HTR-8/SVneo (cell line): ENCODE measurements at regions not wholly inside any gene's neighbourhood (a gene's known extent, or its start where the extent isn't known, plus 50 kb on each side); places are given as distances from the start of the nearest gene placed in this dataset.
A peak's percentile ranks its signal among the peaks of the same experiment; 100 is the strongest.
"Not testable (repeated sequence)": the region's sequence is repeated elsewhere in the genome, so short reads cannot be mapped to it uniquely, and the experiment has no call there.

Source experiments
- DNase-seq: peaks from one replicate; pipeline ENCODE4 v3.0.0; 2011; ENCODE audit warnings: low spot score, mixed read lengths; ENCODE audit not compliant: insufficient read length
- FAIRE-seq: peaks from 2 replicates; lab custom pipeline; 2011; peaks lifted over from hg19 to GRCh38; lab: Jason Lieb, UNC

DNA sequence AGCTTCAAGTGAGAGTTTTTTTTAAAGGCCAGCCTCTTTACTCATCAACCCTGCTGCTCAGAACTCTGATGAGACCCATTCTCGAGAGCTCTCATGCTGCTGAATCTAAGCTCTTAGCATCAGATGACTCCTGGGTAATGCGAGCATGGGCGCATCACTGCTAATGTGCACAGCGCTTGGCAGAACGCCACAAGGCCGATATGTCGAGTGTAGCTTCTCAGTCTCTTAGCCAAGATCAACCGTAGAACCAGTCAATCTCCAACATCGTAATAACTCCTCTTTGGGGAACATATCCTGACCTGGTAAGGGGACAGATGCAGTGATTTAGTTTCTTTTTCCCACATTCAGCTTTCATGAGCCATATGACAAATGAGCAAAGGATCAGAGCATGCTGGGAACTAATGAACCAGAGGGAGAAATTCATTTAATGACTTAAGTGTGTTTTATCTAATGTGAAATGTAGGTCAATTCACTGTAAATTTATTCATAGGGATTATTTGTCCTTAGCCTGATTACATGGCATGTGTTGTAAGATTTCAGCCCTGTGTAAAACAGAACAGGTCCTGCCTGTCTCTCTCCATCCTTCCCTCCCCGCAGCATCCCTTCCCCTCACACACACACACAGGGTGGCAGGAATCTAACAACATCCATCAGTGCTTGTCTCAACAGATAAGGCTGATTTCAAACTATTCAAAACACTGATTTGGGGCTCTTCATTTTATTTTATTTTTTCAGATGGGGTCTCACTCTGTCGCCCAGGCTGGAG, 195.4 kb upstream of the C2CD4B start:
- no peak for FAIRE-seq

DNA sequence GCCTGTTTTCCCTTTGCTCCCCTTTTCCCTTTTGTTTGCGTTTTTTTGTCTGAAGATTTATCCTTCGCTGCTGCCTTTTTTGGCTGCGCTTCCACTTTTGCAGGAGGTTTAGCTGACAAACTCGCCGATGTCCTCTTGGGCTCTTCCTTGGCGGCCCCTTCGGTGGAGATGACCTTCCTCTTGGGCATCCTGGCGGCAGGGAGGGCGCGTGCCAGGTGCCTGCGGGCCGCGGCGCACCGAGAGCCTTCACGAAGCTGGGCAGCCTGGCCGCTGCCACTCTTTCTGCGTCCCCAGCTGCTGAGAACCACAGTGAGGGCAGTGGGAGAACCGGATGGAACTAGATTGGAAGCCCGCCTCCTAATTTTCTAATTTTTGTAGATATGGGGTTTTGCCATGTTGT, 197.1 kb upstream of the C2CD4B start:
- FAIRE-seq (no peak), DNase-seq (no peak)

More for the DNA sequence above, 195.4 kb upstream of the C2CD4B start:
- no peak for DNase-seq

DNA sequence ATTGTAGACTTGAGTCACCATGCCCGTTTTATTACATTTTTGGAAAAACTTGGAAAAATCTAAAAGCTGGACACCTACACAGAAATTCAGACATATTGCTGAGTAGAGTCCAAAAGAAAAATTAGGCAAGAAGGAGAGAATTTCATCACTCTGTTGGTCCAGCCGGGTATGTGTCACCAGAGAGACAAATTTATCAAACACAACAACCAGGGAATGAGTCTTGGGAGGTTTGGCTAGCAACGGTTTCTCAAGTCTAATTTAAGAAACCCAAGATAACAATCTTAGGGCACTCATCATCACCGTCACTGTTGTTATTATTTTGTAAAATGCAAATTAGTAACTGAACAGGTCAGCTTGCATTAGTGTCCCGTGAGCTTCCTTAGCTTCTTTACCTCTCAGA, 197.5 kb upstream of the C2CD4B start:
- DNase-seq: no peak
- FAIRE-seq: no peak

DNA sequence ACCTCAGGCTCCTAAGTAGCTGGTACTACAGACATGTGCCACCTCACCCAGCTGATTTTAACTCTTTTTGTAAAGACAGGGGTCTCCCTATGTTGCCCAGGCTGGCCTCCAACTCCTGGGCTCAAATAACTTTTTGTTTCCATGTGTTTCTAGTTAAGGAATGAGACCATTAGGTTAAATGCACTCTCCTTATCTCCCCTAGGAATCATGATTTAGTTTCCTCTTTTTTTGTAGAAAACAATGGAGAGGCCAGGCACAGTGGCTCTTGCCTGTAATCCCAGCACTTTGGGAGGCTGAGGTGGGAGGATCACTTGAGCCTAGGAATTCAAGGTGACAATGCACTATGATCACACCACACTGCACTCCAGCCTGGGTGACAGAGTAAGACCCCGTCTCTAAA, 198.8 kb upstream of the C2CD4B start:
- FAIRE-seq: no peak

DNA sequence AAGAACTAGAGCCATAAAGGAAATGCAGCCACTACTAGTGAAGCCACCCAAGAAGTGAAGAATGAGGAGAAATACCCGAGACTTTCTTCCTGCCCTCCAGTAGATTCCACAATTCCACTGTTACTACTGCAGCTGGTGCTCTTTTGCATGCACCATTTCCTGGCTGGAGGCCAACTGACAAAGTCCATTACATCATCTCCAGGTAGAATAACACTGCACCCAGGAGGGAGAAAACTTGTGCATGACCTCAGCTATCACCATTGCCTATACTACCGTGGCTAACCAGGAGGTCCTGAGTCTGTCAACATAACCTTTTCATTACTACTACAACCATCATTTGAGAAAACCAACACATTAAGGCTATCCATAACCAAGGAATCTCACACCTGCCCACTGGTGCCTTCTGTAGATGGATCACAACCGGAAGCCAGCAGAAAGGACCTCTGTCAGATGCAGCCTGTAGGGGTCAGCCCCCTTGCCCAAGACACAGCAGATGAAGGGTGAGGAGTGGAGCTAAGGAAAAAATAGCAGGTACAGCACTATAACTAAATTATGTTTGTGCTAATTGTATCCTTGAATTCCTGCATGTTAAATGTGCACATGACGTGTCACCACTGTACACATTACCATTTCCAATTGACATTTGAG, 200.8 kb upstream of the C2CD4B start:
- FAIRE-seq (no peak), DNase-seq (no peak)

More for the DNA sequence above, 198.8 kb upstream of the C2CD4B start:
- no peak for DNase-seq

DNA sequence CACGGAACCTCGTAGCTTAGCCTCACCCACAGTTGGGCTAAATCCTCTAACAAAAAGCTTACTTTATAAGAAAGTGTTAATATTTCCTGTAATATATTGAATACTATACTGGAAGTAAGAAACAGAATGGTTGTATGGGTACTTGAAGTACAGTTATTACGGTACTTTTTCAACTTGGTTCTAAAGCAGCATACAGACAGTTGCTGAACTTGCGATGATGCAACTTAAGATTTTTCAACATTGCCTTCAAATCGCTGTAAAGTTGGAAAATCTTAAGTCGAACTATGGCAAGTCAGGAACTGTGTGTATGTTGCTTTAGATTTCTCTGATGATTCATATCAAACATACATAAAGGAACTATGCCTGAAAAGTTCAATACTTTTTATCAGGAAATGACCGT, 204.4 kb upstream of the C2CD4B start:
- FAIRE-seq (no peak), DNase-seq (no peak)

DNA sequence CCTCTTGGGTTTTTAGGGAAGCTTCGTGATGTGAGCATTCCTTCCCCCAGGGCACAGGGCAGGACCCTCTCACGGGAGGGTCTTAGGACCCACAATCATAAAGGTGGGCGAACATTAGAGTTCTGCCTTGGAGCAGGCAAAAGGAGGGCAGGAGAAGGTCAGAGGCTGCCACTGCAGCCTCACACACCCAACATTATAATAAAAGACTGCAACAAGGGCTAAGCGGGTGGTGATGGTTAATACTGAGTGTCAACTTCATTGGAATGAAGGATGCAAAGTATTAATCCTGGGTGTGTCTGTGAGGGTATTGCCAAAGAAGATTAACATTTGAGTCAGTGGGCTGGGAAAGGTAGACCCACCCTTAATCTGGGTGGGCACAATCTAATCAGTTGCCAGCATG, 206.6 kb upstream of the C2CD4B start:
- not testable (repeated sequence) for DNase-seq, FAIRE-seq

DNA sequence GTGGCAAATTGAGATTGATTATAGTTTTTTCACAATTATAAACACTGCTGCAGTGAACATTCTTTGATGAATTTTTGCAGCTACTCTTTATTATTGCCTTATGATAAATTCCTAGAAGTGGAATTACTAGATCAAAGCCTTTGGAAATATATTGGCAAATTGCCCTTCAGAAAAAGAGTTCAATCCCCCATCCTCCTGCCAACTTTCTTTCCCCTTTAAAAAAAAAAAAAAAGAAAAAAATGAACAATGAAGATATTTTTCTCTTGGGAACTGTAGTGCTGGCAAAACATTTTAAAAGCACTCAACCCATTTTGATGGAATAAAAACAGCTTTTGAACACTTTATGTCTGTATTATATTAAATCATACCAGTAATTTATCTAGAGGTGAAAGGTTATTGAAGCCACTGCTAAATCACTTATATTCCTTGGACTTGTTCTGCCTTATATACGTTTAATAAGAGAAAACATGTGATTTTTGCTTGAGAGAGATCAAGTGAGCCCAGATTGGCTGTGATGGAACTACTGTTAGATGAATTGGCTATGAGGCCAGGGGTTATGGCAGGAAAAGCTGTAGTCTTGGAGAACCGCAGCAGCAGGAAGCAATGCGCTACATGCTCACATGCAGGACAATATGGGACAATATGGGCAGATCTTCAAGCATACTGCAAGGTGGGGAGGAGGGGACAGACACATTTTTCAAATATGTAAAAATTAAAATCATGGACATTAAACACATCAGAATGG, 212.8 kb upstream of the C2CD4B start:
- DNase-seq: no peak
- FAIRE-seq: no peak

DNA sequence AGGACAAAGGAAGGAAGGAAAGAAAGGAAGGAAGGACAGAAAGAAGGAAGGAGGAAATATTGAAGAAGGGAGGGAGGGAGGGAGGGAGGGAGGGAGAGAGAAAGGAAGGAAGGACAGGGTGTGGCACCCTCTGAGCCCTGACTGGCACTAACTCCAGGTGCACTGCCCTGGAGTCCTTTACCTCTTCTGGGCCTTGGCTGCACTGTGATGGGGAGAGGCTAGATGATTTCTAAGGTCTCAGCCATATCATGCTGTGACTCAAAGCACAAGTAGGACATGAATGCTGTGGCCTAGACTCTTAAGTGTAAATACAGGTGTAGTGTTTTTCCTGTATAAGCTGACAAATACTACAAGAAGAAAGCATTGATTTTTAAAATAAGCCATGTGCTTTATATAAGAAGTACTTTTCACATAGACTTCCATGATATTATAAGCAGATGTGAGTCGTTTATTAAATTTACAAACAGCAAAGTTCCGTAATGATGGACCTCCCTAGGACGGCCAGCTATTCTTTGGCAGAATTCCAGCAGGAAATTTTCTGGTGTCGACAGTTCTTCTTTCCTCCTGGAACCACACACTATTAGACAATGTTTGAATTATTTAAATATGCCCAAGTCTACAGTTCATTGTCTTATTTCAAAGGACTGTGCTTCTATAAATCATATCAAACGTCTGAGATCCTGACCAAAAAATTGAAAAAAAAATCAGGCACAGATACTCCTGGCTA, 213.8 kb upstream of the C2CD4B start:
- no peak for DNase-seq

DNA sequence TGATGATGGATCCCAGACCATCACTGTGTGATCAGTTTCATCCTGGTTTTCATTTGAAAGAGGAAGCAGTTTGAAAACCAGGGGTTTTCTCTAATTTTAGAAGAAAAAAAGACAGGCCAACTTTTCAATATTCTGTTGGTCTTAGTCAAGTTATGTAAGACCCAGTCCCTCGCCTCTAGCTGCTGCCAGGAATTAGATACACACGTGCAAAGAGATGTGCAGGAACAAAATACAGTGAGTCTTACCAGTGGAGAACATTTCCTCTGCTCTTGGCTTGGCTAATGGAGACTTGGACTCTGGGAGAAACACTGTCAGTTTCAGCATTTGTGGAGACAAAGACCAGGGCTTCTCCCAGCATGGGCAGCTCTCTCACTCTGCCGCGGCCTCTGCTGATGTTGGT, 214.9 kb upstream of the C2CD4B start:
- FAIRE-seq (no peak), DNase-seq (no peak)

More for the DNA sequence above, 213.8 kb upstream of the C2CD4B start:
- FAIRE-seq: no peak

DNA sequence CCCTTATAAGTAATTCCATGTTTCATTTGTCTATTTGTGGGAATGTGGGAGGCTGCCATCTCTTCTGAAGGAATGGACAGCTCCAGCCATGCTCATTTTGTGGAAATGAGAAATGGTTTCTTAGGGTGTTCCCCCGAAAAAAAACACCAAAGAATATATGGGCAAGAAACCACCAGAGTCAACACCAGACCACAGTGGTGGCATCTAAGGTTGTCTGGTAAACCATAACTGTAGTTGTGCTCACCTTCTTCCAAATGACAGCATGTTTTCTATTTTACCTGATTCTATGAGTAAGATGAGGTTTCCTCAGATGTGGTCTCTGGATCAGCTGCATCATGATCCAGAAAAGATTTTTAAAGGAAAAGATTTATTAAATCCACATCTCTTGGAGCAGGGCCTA, 217.0 kb upstream of the C2CD4B start:
- no peak for DNase-seq
- FAIRE-seq: no peak

DNA sequence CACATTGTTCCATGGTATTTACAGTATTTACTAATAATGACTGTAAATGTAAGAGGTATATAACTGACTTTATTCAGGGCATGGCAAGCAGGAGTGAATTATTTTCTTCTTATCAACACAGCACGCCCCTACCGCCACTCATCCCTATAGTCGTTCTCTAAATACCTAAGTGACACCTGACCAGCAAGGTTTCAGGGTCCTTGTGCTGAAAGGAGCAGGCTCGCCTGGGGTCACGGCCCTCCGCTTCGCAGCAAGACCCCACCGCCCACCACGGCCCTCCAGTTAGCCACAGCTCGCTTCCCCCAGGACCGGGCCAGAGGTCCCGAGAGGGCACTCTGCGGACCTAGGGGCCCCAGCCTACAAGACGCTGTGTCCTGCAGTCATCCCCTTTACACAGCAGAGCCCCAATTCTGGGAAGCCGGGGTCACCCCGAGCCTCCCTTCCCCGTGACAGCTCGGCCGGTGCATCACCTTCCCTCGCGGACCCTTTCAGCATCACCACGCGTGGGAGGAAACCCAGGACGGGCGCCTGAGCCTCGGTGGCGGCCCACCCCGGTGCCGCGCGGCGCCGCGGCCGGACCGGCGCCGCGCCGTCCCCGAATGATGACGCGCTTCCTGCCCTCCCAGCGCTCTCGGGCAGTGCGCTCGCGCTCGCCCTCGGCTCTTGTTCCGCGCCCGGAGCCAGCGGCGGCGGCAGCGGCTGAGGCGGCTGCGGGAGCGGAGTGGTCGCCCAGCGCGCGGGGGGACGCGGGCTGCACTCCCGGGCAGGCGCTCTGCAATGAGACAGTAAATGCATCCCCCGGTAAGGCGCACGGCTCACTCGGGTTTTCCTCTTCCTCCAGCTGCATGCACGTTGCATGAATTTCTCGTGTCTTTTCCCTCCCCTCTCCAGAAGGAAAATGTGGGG, 225.1 kb upstream of the C2CD4B start, which contains the start of gene TLN2:
Gene TLN2, plus strand, starts transcription at position 666 of the 906 bp plus-strand sequence.
- FAIRE-seq: no peak
- DNase-seq: peak; percentile 80

DNA sequence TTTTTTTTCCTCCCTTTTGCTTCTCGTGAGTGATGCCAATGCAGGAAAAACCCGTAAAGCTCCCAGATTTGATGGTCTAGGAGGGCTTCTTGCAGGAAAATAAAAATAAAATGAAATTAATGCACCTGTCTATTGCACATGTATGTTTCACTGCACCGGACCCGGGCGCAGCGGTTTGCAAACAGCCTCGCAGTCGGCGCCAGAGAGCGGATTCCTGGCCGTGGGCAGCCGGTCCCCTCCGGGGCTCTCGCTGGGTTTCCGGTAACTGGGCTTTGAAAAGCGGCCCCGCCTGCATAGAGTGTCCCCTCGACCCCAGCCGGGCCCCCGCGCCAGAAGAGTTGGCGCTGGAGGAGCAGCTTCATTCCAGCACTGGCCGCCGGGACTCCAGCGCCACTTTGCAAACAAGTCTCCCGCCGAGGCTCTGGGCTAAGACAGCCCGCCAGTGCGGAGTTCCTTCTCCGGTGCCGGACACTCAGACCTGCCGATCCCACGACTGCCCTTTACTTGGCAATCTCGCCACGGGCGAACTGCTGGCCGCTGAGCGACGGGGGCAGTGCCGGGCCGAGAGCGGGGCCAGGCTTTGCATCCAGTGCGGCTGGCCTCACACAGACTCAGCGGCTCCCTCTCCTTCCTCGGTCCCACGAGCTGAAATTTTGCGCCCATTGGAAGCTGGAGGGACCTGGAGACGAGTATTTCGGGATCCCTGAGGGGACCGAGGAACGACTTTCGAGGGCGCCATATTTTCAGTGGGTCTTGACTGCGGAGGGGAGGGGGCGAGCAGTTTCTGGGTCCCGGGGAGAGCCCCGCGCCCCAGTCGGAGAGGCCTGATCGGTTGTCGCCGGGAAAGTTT, 225.9 kb upstream of the C2CD4B start:
- DNase-seq (no peak), FAIRE-seq (no peak)

DNA sequence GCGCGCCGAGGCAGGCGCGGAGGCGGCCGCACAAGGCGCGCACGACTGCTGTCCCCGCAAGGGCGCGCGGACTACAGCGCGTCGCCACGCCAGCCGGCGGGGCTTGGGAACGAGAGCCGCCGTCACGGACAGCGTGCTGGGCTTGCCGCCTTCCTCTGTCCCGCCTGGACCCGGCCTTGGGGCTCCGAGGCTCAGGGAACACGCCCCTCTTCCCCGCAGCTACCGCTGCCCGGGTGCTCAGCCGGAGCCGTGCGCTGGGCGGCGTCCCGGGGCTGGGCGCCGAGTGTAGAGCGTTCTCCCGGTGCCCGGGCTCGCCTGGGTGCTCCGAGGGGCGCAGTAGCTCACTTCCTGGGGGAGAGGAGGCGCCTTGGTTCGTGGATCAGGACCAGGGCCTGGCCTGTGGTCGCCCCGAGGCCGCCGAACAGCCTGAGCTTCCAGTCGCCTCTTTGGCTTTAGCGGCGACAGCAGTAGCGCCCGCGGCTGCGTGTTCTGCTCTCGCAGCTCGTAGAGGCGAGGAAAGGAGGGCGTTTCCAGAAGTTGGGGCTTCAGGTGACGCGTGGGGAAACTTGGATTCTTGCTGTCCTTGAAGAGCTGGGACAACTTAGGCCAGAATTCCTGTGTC, 226.7 kb upstream of the C2CD4B start:
- DNase-seq (peak; percentile 27), FAIRE-seq (no peak)

DNA sequence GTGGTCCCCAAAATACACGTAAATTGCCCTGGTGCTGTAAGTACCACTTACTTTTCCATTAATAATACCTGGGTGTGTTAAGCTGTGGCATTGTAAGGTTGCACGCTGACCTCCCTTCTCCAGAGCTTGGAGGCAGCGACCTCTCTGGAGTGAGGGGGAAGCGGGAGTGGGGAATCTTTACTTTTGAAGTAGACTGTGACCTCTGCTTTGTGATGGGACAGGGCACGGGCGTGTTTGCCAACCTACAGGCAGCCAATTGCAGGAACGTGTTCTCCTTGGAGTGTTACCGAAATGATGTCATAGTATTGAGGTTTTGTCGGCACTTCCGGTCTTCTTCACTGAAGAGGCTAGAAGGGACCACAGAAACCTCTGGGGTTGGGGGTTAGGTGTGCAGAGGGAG, 227.3 kb upstream of the C2CD4B start:
- DNase-seq (no peak), FAIRE-seq (no peak)

DNA sequence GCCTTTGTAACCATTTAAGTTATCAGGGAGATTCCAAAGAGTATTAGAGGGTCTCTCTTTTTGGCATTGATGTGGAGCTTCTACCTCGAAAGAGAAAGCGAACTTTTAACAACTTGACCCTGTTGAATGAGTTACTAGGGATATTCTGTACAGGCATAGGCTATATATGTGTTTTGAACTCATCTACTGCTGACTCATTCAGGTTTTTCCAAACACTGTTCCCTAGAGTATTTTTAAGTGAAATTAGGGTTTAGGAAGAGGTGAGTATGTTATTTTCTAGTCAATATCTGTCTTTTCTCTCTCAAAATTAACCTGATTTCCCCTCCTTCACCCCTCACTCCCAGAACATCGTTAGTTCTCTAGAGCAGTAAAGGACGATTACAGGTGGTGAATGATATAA, 228.1 kb upstream of the C2CD4B start:
- no peak for FAIRE-seq
- DNase-seq: no peak

DNA sequence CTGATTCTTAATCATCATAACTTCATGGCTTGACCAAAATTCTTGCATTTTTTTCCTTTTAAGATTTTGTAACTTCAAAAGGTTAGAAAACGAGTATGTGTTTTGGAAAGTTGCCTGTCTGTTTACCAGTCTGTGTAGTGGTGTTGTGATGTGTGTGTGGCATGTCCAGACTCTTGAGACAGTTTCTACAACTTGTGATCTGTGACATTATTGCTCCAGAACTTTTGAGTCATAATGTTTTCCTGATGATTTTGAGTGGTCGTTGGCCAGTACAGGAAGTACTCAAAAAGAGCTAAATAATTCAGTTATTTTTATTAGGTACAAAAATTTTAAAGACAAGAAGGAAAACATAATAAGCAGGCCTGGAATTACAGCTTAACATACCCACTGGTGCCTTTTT, 229.0 kb upstream of the C2CD4B start:
- FAIRE-seq: no peak
- DNase-seq: no peak

DNA sequence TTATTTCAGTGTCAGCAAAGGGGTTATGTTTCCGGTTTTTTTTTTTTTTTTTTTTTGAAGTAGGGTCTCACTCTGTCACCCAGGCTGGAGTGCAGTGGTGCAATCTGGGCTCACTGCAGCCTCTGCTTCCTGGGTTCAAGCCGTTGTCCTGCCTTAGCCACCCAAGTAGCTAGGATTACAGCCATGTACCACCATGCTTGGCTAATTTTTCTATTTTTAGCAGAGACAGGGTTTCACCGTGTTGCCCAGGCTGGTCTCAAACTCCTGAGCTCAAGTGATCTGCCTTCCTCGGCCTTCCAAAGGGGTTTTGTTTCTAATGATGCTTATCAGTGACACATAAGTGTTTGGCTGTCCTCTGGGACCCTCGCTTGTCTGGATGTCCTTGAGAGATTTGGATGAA, 235.7 kb upstream of the C2CD4B start:
- no peak for FAIRE-seq
- DNase-seq: no peak
